HG03095 (cell line): ENCODE measurements at regions not wholly inside any gene's neighbourhood (a gene's known extent, or its start where the extent isn't known, plus 50 kb on each side); places are given as distances from the start of the nearest gene placed in this dataset.

Experiments used
- ATAC-seq: cut with Tn5 transposase; IDR thresholded peaks from one replicate; pipeline ENCODE4 v1.9.1; 2021; ENCODE audit warnings: moderate library complexity; ENCODE audit not compliant: unreplicated experiment

DNA sequence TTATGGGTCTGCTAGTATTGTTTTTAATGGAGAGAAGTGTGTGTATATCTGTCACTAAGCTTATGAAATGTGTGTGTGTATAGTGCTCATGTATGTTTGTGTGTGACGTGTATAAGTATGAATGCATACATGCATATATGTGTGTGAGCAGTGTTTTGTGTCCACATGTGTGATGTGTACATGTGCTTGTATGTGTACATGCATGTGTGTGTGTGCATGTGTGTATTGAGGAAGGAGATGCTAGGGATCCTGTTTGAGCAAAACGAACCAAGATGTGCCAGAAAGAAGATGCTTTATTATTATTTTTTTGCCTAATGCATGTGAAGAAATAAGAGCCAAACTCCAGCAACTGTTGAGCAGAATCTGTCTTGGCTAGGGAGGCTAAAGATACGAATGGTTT lies 301.3 kb upstream of the SKOR2 start:
- no peak for ATAC-seq

DNA sequence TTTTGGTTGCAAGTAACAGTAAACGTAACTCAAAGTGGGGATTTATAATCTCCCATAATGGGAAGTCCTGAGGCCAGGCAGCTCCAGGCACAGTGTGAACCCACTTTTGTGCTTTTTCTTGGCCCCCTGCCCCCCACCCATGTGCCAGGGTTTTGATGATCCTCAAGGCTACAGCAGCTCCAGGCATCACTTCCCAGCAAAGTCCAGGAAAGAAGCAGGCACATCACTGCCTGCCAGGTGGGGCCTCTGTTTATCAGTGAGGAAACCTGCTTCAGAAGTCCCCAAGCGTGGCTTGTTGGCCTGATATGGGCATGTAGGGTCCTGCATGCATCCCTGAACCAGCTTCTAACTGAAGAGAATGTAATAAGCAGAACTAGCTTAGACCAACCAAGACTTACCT lies 299.2 kb upstream of the SKOR2 start:
- ATAC-seq, result no peak

DNA sequence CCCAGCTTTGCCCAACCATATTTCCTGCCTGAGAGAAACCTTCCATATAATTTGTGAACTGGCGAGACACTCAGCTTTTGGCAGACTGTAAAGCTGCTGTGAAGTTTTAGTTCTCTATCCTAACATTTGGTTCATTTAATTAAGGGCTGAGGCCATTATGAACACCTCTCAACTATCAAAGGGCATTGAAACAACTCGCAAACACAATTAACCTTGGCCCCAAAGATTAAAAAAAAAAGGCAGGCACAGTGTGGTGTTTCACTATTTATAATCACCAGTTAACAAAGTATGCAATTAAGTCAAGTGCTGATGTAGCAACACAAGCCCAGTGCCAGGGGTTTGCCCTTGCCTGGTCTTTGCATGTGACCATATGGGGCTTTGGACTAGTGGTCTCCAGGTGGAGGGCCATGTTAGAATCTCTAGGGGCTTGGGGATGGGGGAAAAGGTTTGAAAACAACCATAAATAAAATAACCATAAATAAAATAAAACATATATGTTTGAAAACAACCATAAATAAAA lies 297.6 kb upstream of the SKOR2 start:
- ATAC-seq, result no peak

DNA sequence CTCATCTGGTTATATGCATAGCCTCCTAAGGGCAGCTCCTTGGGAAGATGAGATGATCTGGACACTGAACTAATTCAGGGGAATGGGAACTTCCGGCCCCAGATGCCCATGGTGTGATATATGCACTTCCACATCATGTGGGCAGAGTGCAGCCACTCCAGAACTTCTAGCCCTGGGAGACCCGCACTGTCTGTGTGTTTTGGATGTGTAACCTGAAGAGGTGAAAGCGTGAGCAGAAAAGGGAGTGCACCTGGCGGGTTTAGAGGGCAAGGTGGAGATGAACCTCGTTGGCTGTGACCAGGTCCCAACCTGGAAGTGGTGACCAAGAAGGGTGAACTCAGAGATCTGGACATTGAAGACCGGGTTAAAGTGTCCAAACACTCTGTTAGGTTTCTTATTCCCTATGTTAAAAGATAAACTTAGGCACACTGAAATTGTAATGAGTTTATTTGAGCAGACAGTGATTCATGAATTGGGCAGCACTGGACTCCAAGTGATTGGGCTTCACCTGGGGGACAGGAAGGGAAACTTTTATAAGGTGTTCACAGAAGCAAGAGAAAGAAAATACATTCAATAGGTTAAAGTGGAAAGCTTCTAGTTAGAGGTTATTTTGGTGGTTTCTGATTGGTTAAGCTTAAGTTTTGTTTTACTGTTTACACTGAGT lies 296.2 kb upstream of the SKOR2 start:
- ATAC-seq, result no peak

DNA sequence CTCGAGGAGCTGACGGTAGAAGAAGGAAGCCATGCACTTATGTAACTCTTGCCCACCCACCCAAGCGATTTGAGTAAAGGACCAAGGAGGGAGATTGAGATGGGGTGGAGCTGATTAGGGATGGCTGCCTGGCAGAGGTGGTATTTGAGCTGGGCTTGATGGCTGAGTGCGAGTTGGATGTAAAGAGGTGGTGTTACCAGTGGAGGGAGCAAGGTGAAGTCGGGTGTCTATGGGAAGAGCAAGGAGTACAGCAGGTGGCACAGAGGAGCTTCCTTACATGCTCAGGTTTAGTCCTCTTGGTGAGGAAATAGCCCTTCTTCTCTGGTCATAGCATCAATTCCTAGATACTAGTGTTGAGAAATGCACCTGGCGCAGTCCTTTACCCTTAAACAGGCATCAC lies 294.2 kb upstream of the SKOR2 start:
- ATAC-seq, result no peak

DNA sequence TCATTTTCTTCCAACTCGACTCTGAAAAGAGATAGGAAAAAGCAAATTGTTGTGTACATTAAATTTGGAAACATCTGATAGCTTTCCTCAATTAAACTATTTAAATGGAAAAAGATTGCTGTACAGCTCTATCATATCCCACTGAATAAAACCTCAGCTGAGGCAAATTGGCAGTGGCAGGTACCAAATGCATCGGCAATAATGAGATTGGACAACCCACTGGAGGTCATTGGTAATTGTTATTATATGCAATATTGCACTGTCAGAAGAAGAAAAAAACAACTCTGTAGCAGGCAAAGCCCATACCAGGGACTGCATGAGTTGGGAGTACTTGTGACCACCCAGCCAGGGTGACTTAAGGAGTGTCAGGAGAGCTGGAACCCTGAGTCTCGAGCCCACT lies 291.6 kb upstream of the SKOR2 start:
- no peak for ATAC-seq

DNA sequence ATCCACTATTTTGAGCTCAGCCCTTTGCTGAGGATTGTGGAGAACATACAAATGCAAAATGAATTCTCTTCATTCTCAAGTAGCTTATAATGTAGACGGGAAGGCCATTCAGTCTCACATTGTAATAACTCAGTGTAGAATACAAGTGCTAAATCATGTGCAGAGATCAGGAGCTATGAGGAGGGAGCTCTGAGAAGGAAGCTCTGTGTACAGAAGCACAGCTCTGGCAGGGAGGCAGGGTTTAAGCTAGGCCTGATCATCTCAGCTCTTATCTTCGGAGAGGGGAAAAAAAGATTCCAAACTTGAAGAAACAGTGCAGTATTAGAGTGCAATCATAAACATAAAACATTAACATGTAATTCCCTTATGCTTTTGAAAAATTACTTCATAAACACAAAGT lies 291.1 kb upstream of the SKOR2 start:
- ATAC-seq, result no peak

DNA sequence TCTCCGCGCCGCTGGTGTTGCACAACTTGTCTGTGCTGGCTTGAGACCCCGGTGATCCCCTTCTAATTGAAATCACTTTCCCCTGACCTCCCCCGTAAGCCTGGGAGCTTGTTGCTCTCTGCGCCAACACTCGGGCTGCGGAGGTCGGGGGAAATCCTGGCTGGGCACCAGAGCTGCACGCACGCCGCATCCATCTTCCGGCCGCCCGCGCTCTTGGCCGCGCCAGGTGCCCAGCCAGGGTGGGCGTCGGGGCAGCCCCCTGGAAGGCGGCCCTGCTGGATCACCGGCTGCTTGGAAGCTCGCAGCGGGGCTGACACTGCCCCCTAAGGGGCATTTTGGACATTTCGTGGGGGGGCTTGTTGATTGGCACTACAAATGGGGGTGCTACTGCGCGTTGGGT lies 280.3 kb upstream of the SKOR2 start:
- ATAC-seq, result no peak

DNA sequence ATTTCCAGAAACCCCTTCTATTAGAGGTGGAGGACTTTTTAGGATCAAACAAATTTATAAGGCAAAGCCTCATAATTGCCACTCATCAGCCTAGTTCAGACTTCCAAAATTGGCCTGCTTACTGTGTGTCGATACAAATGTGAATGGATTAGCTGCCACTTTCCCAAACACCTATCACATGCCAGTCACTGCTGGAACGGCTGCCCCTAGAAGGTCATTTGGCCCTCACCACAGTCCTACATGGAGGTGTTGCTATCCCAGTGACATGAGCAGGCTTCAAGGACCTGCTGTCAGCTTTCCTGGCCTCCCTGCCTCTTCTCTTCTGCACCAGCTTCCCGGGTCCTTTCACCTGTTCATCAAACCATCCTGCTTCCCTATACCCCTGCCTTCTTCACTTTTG lies 279.2 kb upstream of the SKOR2 start:
- ATAC-seq, result no peak

DNA sequence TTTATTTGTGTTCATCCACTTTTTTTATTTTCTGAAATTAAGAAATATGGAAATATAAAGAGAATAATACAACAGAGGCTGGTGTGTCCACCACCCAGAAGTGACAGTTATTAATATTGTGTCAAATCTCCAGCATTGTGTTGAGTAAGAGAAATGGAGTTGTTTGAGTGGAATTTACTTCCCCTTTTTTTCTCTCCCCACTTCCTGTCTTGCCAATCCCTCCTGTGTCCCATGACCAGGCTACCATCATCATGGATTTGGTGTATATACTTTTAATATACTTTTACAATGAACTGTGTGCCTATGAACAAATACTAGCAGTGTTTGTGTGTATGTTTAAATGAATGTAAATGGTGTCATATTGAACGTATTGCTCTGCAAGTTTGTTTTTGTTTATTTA lies 276.9 kb upstream of the SKOR2 start:
- no peak for ATAC-seq

DNA sequence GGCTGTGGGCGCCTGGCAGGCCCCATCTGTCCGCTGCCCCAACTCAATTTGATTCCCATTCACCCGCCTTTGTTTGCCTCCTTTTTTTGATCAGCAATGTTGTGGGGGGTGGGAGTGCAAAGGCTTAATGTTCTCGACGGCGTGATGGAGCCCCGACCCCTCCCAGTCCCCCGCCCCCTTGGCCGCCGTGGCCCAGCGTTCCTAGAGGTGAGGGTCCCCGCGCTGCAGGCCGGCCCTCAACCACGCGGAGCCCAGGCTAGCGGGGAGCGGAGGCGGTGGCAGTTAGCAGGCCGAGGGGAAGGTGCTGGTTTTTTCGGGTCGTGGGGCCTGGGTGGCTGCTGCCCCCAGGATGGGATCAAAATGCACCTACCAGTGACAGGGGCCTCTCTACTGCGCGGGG lies 274.7 kb upstream of the SKOR2 start:
- ATAC-seq, result no peak

DNA sequence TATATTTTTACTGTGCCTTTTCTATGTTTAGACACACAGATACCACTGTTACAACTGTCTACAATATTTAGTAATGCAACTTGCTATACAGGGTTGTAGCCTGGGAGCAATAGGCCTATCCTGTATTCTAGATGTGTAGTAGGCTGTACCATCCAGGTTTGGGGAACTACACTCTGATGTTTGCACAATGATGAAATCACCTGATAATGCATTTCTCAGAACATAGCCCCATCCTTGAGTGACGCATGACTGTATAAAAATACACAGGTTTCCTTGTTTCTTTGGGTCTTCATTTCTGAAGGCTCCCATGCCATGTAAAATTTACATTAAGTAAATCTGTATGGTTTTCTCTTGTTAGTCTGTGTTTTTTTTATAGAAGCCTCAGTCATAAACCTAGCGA lies 270.9 kb upstream of the SKOR2 start:
- no peak for ATAC-seq

DNA sequence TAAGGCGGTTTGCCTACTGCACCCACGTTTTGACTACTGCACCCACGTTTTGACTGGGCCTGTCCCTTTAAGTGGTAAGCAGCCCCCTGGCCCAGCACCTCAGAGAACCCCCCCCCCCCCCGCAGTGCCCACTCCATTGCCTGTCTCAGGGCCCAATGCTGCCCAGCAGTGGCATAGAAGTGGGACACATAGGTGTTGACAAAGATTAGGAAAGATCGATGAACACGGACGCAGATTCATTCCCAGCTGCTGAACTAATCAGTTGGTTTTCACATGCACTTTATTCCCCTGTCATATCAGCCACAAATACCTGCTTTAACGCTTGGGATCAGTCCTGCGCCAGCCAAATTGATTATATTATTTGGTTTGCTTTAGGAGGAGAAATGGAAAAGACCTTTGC lies 268.8 kb upstream of the SKOR2 start:
- no peak for ATAC-seq

DNA sequence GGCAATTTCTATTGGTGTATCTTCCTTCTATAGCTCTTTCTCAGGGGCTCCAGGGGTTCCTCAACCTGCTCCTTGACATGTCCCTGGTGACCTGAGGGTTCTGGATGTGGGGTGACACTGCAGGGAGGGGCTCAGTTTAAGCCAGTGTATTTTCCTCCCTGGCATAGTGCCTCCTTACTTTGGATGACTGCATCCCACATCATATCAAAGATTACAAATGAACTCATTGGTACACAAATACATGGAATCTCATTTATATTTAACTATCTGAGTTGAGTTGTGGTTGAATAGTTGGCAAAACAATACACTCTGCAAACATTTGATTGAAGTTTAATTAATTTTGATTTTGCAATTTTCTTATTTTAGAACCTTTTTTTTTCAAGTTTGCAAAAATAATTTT lies 268.2 kb upstream of the SKOR2 start:
- no peak for ATAC-seq

DNA sequence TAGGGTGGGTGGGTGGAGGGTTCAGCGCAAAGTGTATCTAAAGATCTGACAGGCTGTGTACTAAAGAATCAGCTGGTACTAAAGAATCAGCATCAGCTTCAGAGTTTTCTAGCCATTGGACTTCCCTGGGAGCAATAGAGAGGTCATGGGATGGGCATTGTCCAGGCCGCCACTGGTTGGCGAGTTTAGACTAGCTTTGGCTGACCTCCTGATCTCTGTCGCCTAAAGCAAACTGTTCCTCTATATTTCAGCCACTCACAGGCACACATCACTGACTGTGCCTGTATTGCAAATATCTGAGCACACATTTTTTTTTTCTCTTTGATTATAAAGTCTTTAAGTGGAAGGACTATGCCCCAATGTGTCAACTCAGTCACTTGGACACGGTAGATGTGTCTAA lies 267.8 kb upstream of the SKOR2 start:
- ATAC-seq, result no peak

DNA sequence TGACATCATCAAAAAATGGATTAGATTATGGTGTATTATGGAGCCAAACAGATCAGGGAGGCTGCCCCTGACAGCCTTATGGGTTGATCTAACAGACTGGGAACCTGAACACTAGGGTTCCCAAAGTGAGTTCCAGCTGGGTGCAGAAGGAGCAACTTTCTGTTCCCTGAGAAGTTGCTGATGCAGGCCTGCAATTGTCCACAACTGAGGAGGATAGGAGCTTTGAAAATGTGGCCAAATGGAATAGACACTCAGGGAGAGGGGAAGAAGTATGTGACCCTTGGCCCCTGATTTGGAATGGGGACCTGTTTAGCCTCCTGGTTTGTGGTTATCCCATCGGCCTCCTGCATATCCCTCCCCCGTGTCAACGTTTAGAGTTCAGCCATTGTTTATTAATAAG lies 262.2 kb upstream of the SKOR2 start:
- no peak for ATAC-seq

DNA sequence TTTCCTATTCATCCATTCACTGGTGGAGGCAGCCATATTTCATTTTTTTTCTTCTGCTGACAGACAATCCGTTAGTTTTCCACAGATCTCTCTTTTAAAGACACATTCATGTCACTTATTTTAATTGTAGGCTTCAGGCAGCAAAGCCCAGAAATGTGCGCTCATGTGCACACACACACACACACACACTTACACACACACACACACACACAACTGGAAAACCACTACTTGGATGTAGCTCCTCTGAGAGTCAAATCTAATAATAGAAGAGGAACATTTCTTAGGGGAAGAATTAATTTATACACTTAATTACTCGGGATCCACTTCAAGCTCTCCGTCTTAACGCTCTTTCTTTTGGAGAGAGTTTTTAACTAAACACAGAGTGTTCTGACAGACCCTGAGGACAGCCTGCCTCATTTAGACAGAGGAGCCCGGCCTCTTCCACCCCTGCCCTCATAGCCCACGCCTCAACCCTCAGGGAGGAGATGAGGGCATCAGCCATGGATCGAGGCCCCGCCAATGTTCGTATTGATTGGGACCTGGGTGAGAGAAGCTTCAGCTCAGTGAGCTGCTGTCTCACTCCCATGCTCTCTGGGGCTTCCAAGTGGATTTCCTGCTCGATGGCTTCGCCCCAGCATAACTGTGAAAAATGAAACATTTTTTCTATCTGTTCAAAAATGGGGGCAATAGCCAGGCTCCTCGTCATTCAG lies 261.4 kb upstream of the SKOR2 start:
- no peak for ATAC-seq

DNA sequence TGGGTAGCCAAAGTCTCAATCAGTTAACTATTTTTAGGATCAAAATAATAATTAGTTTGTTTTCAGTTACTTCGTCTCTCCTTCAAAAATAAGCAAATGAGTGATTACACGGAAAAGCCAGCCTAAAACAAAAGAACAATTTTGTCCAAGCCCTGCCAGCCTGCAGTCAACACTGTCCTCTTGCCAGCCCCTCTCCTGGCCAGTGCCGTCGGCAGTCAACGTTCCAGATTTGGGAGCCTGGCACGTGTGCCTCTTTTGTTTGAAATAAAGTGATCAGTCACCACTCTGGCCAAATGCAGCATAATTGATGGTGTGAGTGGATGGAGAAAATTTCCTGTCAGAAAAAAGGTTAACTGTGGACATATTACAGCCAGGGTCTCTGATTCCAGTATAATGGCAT lies 260.6 kb upstream of the SKOR2 start:
- no peak for ATAC-seq

DNA sequence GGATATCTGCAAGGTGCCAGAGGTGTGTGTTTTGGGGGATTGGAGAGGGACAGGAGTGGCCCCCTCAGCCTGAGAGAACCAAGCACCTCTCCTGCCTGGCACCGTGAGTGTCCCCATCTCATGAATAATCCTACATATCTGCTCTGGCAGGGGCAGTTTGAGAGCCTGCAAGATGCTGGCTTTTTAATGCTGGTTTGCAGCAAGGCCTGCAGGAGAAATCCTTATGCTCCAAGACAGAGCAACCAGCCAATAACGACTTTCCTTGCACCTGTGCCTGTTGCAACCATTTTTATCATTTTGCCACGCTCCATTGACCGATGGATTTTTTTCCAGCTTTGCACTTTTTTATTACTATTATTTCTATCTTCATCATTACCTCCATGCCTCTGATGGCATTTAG lies 259.4 kb upstream of the SKOR2 start:
- ATAC-seq, result no peak

DNA sequence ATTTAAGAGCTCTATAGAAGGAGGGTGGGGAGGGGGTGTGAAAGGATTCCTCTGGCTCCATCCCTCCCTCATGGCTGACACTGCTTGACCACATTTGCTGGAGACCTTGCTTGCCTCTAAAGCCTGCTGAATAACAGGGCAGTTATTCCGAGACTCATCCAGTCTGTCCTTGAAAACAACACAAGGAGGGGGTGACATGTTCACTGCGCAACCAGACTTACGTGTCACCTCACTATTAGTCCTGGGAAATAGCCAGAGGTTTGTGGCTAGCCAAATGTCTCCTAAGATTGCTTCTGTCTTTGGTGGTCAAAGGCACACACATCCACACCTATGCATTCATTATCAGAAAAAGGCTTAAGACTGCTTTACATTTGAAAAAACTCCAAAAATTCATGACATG lies 256.2 kb upstream of the SKOR2 start:
- no peak for ATAC-seq

DNA sequence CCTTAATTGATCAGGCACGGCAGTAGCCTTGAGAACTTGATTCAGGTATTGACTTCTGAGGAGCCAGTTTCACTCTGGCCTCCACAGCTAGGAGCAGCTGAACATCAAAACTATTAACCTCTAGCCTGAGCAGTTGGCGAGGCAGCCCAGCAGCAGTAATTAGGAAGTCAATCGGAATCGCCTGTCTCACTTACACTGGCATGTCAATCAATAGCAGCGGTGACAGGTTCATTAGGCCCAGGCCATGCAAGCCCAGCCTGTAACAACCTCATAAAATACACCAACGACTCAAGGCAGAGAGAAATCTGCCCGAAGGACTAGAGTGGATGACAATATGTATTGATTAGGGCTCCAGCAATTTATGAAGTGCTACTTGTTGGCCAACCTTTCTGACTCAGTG lies 255.4 kb upstream of the SKOR2 start:
- ATAC-seq, result no peak

DNA sequence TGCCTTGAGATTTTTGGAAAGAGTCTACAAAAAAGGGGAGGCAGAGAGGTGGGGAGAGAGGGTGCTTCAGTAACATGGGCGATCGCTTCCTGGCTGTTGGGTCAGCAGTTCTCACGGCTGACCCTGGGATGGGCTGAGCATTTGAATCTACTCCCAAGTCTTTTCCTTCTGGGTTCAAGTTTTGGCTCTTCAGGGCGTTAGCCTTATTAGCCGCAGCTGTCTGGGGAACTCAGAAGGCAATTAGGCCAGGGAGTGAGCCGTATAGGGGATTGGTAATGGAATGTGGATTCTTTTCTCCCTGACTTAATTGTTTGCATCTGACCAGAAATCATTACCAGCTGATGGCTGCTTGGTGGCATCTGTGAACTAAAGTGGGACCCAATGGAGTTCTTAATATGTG lies 250.5 kb upstream of the SKOR2 start:
- ATAC-seq, result no peak

DNA sequence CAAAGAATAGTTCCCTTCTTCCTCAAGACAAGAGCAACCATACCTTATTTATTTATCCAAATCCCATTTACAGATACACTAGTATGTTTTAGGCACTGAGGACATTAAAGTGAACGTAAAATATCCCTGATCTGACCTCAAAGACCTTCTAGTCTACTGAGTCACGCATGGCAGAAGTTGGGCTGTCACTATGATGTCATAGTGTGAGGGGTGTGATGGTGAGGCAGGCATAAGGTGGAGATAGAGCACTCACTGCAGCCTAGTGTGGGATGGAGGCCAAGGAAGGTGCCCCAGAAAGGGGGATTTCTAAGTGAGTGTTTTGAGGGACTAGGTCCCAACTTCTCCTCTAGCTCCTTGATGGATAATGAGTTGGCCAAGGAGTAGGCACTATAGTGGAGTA lies 249.5 kb upstream of the SKOR2 start:
- ATAC-seq, result no peak
